HG02798 (cell line): ENCODE measurements at regions not wholly inside any gene's neighbourhood (a gene's known extent, or its start where the extent isn't known, plus 50 kb on each side); places are given as distances from the start of the nearest gene placed in this dataset.

Experiments
- ATAC-seq: cut with Tn5 transposase; IDR thresholded peaks from one replicate; pipeline ENCODE4 v1.9.1; 2021; ENCODE audit warnings: mild to moderate bottlenecking; ENCODE audit not compliant: unreplicated experiment, poor library complexity

DNA sequence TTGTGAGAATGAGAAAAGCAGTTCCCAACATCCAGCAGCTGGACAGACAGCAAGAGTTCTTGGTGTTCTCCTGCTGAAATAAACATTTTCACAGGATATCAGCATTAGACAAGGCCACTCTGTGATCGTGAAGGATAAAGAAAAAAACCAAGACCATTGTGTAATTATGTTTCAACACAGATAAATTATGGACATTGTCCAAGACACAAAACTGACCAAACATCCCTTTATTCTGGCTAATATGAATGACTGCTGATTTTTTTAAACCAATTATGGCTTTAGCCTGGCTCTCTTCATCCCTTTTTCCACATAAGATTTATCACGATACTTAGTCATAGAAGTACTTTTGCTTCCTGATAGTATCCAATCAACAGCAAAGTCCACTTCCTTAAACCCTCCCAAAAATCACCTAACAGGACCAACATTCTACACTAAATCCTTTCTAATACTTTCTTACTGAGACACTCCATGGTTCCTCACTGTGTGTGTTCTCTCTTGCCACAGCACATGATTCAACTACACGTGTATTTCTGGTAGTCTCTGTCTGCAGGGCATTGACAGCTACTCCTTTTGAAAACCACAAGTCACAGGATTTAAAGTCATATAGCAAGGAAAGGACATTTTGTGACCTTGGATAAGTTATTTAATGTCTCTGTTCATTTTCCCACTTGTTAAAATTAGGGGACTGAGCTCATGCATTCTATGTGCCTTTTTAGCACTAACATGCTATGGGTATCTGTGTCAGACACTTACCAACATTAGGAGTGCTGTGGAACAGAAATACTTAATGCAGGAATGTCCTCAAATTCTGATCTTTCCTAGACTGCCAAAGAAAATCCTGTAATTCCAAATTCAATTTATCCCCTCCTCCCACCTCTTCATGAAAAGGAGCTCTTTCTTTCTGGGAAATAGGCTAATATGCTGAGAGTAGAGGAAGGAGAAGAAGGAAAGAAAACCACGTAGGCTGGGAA lies 137.2 kb upstream of the PGRMC2 start:
- ATAC-seq, result no peak

DNA sequence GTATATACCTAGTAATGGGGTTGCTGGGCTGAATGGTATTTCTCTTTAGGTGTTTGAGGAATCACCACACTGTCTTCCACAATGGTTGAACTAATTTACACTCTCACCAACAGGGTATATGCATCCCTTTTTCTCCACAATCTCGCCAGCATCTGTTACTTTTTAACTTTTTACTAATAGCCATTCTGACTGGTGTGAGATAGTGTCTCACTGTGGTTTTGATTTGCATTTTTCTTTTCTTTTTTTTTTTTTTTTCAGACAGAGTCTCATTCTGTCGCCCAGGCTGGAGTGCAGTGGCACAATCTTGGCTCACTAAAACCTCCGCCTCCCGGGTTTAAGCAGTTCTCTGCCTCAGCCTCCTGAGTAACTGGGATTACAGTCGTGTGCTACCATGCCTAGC lies 134.7 kb upstream of the PGRMC2 start:
- ATAC-seq, result peak; percentile 75

DNA sequence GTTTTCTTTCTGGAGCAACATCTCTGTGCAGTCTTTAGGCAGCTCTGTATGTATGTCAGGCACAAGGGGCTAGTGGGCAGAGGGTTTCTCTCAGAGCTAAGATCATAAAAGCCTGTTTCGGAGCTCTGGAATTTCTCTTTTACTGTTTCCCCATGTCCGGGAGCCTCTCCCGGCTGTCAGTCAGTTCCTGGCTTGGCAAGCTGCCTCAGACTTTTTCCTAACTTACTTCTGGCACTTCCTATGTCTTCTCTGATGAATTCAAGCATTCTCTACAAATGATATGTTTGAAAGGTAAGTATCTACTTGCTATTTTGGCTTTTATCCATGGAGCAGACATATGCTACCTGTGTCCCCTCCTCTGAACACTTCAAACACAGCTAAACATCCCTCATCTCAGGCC lies 129.3 kb upstream of the PGRMC2 start:
- no peak for ATAC-seq

DNA sequence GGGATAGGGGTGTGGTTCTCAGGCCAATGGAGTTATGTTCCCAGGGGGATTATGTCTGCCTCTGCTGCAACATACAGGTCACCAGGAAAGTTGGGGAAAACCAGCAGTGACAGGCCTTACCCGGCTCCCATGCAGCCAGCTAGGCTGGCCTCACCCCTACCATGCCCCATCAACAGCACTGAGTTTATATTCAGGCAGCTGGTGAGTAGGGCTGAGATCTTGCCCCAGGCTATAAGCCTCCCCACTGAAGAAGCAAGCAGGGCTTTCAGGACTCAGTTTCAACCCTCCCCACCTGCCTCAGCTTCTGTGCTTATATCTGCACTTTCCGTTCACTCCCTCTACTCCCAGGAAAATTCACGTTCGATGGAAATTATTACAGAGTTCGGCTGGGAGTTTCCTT lies 122.4 kb upstream of the PGRMC2 start:
- ATAC-seq, result no peak

DNA sequence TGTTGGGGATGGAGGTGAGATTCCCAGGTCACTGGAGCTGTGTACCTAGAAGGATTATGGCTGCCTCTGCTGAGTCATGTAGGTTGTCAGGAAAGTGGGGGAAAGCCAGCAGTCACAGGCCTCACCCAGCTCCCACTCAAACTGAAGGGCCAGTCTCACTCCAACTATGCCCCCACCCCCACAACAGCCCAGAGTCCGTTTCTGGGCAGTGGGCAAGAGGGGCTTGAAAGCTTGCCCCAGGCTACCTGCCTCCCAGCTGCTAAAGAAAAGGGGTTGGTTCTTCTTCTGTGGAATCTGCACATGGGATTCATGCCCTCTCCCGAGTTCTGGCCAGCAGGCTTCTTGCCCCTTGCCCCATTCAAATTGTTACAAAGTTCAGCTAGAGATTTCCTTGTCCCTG lies 116.0 kb upstream of the PGRMC2 start:
- ATAC-seq, result no peak

DNA sequence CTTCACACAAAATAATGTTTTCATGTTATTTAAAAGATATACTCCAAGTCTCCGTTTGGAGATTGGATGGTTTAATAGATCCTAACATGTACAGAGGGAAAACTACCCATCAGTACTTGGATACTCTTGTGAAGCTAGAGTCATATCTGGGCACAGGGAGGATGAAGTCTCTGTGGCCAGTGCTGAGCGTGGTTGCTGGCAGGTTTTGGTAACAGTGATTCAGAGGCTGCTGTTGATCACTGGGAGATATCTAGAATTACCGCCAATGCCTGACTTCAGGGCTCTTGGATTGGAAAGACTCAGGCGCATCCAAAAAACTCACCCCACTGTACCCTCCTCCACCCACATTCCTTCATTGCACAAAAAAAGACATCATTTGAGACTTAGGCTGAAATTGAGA lies 107.2 kb upstream of the PGRMC2 start:
- no peak for ATAC-seq

DNA sequence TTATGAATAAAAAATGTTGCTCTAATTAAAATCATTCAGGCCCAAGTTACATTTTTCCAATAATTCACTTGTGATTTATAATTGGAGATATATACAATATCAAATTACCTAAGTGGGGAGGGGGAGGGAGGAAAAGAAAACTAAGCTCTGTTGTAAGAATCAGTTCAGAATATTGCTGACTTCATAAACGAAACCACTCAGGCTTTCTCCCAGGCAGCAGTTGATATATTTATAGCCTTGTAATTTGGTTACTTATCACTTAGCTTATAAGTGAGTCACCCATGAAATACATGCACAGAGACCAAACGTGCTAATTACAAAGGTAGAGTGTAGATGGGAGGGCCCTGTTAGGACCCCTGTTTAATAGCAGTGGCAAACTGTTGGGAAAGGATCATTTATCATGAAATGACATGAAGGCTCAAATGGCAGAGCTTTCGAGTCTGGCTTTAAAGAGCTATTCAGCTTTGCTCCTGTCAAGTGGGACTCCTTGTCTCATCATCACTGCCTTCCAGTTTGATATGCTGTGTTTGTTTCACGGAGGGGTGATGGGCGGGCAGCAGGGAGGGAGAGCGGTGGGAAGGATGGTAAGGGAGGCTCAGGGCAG lies 105.6 kb upstream of the PGRMC2 start:
- ATAC-seq, result no peak

DNA sequence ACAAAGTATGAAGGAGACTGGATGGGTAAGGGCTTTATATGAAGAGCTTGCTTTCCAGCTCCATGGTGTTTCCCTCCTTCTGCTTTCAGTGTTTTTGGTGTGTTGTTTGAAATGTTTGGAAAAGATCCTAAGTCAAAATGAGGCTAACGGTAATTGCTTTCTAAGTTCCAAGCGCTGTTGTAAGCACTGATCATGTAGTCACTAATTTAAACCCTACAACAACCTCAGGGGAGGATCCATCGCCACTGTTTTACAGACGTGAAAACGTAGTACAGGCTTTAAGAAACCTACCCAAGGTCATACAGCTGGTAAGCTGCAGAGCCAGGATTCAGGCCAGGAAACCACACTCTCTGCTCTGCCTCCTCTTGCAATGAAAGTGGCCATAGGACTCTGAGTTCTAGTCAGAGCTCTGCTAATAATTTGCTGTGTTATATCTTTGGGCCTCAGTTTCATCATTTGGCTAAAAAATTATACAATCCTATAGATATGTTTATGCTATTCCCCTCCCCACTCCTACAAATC lies 102.9 kb upstream of the PGRMC2 start:
- no peak for ATAC-seq

DNA sequence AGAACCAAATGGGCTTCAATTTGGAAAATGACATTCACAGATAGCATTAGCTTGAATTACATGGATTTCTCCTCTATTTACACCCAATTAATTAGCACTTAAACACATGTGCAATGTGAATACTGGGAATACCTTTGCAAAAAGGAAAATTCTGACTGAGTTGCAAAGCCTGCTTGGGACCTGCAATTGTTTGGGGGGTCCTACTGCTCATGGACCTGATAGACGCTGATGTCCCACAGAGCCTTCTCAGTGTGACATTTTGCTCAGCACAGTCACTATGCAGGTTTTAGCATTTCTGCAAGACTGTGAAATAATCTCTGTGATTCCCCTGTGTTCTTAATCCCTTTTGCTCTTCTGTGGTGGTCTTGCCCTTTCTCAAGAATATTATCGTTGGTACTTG lies 101.2 kb upstream of the PGRMC2 start:
- no peak for ATAC-seq

DNA sequence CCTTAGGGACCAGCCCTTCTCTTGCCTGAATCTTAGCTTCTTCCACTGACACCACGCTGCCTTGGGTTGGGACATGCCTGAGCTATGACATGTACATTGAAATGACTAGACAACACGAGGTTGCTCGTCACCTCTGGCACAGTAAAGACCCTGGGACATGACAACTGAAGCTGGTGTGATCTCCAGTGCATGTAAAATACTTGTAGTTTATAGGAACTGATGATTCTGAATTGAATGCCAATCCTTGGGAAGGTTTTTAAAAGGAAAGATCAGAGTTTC lies 100.7 kb upstream of the PGRMC2 start:
- ATAC-seq, result no peak

DNA sequence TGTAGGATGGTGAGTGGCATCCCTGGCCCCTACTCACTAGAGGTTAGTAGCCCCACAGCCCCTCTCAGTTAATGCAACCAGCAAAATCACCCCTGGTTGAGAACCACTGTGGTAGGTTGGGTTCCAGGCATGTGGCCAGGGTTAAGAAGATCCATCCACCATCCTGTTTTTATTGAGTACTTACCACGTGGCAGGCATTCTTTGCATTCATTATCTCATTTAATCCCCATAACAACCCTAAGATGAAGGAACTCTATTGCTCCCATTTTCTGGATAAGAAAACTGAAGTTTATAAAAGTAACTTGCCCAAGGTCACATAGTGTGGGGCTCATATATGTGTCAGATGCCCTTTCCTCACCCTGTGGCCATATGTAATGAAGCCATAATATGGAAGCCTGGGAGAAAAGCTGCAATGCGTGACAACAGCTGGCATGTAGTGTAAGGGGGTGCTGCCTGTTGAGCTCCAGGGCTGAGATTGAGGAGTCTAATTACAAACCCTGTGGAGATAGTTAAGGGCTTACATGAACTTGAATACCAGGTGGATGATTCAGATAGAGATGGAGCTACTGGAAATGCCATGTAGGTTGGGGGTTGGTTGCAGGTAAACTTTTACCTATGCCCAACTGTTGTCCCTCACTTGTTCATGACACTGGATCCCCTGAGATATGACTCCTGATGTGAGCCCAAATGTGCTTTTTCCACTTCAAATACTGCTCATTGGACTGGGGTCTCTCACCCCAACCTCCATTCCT lies 100.2 kb upstream of the PGRMC2 start:
- no peak for ATAC-seq

DNA sequence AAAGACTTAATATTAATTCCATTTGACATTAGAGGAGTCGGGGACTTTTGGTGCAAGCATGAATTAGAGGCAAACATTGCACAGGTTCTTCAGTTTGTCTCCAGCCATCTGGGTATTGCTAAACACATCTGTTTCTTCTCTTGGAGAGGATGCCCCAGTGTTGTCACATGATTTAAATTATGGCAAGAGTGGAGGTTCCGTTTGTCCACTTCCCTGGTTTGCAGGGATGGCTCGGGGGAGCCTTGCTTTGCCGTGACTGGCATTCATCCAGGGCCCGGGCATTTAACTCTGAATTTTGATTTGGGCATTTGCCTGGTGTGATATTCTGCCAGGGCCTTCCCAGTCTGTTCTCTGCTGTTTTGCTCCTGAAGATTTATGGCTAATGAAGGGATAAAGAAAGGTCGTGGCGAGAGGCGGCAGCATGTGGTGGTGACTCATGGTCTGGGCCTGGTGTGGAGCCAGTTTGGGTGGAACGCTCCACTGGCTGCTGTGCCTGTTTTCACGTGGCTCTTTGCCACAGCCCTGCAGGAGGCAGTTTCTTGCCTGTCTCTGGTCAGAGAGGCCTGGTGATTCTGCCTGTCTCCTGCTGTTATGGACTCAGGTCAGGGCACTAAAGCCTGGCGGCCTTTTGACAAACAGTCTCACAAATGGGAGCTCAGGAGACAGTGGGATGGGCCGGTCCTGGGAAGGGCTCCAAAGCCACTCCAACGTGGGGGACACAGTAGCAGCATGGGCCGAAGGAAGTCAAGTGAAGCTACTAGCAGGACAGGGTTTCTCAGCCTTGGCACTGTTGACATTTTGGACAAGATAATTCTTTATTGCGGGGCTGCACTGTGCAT lies 99.4 kb upstream of the PGRMC2 start:
- ATAC-seq, result no peak

DNA sequence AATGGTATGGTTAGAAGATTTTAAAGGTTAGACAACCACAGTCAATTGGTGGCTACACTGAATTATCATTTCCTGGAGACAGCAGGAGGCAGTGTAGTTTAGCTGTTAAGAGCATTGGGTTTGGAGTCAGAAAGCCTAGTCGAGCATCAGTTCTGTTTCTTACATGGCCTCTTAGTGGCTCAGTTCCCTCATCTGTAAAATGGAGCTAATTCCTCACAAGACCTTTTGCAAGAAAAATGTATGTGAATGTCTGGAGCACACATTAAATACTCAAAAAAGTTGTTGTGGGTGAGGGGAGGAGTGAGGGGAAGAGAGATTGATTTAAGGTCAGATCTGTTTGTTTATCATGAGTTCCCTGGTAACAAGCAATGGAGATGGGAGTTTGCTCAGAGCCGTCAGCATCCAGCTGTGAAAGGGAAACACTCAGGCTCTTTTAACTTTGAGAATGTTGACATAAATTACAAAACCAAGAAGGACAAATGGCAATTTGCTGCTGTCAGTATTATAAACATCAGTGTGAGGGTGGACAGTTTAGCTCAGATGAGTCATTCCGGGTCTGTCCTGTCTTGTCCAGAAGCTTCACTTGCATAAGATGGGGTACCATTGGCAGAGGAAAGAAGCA lies 98.2 kb upstream of the PGRMC2 start:
- ATAC-seq, result no peak

DNA sequence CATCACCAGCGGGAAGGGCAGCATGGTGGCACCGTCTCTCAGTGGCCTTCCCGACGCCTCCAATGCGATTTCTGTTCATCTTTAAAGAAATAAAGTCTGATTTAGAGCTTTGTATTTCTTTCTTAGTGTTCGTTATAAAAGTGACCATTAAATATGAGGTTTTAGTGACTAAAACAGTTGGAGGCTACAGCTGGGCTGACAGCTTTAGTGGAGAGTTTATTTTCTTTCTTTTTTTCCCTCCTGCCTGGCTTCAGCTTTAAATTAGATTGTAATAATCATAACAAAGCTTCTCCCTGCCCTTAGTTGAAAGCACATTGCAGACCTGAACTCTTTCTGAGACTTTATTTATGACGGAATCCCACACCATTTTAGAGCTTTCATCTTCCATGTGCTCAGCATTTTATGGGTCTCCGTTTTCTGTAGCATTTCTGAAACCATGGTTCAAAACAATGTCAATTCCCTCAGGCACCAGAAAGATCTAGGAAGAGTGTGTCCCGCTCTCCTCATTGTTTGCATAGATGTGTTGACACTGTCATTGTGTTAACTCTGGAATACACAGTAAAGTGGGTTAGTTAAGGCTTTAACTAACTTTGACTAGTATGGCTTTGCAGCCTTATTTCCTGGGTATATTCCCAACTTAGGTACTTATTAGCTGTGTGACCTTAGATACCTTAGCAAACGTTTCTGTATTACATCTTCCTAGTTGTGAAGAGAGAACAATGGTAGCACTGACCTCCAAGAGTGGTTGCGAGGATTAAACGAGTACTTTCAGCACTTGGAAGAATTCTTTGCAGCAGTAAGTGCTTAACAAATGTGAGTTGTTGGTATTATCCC lies 97.4 kb upstream of the PGRMC2 start:
- ATAC-seq, result no peak

DNA sequence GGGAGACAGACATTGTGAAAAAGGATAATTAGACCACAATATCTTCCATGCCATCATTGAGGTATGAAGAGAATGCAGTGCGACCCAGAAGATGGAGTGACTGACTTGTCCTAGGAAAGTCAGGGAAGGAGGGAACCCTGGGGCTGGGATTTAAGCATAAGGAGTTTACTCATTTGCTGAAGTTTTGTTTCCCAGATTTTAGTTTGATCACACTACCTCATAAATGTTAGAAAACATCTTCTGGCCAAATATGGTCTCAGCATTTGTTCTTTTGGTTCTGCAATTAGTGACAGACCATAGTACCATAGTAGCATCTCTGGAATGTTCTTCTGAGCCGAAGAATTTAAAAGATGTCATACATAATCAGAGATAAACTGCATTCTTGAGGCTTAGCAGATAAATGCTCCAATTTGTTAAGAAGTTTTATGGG lies 96.5 kb upstream of the PGRMC2 start:
- ATAC-seq, result no peak

DNA sequence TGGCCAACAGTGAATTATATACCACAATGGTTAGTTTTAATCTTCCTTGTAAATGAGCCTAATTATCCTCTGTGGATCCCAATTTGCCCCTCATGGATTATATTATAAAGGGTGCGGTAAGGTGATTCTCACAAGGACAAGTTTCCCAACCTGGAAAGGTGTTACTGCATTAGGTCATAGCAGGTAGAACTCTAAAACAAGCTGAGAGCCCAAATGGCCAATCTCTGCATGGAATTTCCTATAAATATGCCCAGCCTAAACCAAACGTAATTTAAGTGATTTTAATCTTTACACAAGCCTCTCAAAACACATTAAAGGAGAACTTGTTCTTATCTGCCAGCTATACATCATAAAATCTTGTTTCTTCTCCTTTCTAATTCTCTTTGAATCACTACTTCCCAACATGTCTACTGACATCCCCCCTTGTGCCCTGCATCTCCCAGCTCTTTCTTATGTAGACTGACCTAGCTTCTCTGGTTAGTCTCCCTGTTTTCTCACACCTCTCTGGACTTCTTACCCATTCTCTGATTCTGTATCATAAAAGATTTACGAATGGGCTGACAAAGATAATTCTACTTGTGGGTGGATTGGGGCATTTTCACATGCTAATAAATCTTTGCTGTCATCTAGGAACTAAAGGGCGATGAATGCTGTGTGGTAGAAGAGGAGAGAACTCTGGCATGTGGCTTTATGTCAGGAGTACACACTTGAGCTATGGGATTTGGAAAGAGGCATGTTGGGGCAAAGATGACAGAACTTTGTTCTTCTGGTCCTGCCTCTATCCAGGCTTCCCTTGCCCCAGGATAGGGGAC lies 94.3 kb upstream of the PGRMC2 start:
- ATAC-seq, result no peak

DNA sequence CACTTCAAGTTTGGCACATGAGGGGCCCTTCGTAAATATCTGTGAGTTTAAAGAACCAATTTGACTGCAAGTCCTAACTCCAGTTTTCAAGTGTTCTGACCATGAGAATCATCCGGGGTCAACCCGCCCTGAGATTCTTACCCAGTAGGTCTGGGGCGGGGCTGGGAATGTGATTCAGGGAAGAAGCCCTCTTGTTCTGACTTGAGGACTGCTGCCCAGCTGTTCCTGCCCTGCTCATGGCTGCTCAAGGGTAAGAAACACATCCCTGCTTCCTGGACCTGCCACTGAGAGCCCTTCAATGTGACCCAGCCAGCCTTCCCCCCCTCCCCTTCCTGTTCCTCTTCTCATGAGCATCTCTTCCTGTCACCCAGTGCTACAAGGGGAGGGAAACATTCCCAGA lies 92.7 kb upstream of the PGRMC2 start:
- ATAC-seq, result no peak

DNA sequence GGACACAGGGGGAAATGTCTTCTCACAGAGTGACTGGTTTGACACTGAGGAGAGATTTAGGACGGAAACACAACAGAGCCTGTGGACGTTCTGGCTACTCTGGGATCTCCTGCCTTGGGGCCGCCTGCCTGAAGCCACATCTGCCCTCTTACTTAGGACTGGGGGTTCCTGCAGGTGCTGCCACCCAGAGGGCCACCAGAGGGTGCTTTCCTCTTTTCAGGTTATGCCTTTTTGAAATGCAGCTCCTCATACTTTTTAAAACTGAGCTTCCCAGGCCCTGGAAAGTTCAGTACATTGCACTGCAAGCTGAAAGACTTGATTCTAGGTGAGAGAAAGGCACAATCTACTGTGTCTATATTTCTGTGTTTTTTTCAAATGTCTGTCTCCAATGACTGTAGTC lies 92.2 kb upstream of the PGRMC2 start:
- peak; percentile 90 for ATAC-seq
